Erythroblast (primary cell): ENCODE measurements at regions not wholly inside any gene's neighbourhood (a gene's known extent, or its start where the extent isn't known, plus 50 kb on each side); places are given as distances from the start of the nearest gene placed in this dataset.
"Not testable (repeated sequence)": the region's sequence is repeated elsewhere in the genome, so short reads cannot be mapped to it uniquely, and the experiment has no call there.

Source experiments
- DNase-seq, 2 experiments: peaks; one replicate each; lab custom pipeline; 2025; lab: John Stamatoyannopoulos, UW
- GATA1 ChIP-seq: IDR thresholded peaks from 2 replicates; pipeline ENCODE4 v1.6.1; 2011; ENCODE audit warnings: low read depth, mild to moderate bottlenecking, control low read depth, low read length, moderate library complexity
- POLR2A ChIP-seq: IDR thresholded peaks from 2 replicates; pipeline ENCODE4 v1.6.1; 2011; ENCODE audit warnings: mild to moderate bottlenecking, low read length

DNA sequence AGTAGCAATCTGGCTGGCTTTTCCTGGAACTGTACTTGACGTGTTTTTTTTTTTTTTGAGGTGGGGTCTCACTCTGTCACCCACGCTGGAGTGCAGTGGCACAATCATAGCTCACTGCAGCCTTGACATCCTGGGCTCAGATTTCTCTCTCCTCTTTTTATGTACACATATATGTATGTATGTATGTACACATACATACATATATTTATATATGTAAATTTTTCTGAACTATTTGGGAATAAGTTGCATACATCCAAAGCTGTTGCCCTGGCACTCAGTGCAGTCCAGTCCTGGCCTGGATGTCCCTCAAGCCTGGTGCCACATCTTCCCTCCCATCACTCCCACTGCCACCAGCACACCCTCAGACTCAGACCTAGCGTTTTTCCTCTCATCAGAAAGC, 89.0 kb upstream of the SHISA3 start:
- no peak for DNase-seq
- TF ChIP-seq POLR2A (no peak), GATA1 (no peak)

DNA sequence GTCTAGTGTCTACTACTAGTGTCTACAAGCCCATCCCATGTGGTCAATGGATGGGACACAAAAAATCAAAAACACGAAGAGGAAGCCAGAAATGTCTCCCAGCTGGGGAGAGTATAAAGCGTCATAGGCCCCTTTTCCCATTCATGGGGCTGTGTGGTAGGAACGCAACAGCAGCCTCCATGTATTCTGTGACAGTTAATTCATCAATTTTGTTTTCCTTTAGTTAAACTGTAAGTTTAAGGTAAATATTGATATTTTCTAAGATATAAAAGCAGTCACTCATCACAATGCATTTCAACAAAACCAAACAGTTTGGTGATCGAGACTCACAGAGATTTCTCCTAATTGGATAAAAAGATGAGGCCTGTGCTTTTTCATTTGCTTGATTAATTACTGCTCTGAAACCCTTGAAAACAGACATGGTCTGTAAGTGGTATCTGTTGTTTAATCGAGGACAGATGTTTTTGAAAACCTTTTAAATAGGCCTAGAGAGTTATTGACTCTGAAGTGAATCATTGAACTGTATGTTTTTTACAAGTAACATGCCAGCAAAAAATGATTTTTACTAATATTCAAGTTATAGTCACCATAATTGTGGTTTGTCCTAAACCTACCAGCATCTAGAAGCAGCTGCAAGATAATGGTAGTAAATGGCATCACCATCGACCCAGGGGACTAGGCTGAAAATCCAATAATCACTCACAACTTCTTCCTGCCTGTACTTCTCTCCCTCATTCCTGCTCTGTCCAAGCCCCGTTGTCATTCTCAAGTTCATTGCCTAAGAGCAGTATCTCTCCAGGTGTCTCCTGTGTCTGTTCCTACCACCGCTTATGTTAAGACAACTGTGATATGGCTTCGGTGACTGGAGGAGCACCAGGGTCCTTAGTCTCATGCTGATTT, 87.7 kb upstream of the SHISA3 start:
- no peak for DNase-seq
- TF ChIP-seq GATA1: no peak
- no peak for TF ChIP-seq POLR2A

DNA sequence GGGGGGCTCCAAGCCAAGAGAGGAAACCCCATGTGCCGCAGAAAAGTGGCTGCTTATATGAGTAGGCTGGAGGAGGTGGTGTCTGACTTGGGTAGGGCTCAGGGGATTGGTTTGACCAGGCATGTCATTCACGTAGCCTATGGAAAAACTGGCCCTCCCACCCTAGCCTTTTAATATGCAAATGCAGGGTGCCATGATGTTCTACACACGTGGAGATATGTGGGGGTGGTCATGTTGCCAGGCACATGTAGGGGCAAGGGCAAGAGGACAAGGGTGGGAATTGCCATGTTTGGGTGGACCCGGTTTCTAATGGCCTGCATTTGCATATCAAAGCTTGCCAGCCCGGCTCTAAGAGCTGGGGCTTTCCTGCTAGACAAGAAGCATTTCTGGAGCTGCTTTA, 86.9 kb upstream of the SHISA3 start:
- TF ChIP-seq POLR2A: no peak
- no peak for TF ChIP-seq GATA1
- peak in 1 of 2 experiments; percentile 16 for DNase-seq

DNA sequence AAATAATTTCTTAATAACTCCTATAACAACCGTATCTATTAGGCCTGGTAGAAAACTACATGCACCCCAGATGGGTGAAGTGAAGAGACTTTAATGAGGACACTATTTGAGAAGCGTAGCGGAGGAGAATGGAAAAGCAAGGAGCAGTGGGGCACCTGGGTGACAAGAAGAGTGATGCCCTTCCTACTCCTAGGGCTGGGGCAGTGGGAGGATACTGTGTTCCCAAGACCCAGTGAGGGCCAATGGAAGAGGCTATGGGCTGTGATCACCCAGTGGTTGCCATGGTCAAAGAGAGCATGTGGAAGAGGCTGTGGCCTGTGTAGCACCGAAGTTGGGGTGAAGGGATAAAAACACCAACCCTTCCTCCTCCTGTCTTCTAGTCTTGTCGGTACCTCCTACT, 86.5 kb upstream of the SHISA3 start:
- DNase-seq: no peak
- TF ChIP-seq POLR2A: no peak
- TF ChIP-seq GATA1: no peak

DNA sequence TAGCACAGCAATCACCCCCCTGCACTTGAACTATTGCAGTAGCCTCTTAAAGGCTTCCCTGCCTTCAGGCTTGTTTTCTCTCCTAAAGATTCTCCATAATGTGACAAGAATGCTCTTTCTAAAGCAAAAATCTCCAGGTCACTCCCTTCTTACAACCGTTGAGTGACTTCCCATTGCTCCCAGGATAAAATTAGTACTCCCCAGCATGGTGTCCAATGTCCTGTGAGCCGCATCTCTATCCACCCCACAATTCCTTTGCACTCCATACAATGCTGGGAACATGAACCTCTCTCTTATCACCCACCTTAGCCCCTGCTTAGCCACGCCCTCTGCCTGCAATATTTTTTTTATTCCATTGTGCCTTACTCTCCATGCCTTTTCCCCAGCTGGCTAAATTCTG, 85.7 kb upstream of the SHISA3 start:
- DNase-seq: no peak
- TF ChIP-seq POLR2A (no peak), GATA1 (no peak)

DNA sequence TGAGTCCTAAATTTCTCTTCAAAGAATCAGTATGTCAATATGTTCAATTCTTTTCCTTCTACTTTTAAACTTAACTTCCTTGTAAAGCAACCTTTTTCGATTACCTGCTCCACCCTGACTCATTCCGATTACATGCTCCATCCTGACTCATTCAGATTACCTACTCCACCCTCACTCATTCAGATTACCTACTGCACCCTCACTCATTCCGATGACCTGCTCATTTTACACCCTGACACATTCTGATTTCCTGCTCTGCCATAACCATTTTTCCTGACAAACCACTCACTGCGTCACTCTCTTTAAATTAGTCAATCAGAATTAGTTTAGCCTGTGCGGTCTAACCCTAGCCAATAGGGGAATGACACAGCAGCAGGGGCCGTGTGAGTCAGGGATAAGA, 83.9 kb upstream of the SHISA3 start:
- DNase-seq: not testable (repeated sequence)

DNA sequence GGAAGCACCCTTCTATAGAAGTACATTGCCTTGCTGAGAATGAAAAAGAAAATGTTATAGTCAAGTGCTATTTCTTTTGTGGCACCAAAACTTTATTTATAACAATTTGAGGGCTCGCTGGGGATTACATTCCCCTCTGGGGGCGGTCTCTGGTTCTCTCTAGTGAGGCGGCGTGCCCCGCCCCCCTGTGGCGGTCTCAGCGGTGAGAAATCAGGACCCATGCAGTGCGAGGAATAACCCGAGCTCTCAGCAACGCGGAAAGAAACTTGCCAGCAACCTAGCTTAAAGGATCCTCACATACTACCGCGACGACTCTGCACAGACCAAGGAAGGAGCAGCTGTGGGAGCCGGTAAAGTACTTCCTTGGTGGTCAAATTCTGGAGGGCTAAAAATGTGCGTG, 83.4 kb upstream of the SHISA3 start:
- DNase-seq: no peak
- no peak for TF ChIP-seq GATA1

DNA sequence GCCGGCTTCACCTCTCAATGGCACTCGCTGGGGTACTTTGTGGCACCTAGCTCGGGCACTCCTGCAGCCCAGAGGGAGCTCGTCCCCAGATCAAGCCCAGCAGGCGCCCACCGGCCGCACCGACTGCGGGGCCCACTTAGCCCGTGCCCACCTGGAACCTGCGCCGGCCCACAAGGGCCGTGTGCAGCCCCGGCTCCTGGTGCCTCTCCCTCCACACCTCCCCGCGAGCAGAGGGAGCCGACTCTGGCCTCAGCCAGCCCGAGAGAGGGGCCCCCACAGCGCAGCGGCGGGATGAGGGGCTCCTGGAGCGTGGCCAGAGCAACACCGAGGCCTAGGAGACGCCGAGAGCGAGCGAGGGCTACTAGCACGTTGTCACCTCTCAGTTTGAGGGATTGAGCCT, 82.1 kb upstream of the SHISA3 start:
- TF ChIP-seq POLR2A: no peak
- no peak for TF ChIP-seq GATA1
- no peak for DNase-seq

DNA sequence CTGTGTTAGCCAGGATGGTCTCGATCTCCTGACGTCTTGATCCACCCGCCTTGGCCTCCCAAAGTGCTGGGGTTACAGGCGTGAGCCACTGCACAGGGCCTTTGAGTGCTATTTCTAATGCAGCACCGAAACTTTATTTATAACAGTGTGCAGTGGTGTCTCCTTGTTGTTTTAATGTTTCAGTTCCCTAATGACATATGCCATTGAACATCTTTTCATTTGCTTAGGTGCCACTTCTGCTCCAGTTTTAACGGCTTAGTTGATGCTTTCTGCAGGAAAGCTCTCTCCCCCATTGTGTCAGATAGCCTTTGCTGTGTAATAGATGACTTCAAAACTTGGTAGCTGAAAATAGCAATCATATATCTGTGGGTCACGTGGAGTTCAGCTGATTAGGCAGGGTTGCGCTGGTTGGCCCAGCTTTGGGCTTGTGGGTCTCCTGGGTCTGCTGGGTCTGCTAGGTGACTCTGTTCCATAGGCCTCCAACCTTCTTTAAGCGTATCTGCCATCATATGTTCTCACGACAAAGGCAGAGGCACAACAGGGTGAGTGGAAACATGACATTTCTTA, 76.4 kb upstream of the SHISA3 start:
- DNase-seq: no peak
- TF ChIP-seq POLR2A: no peak
- no peak for TF ChIP-seq GATA1

DNA sequence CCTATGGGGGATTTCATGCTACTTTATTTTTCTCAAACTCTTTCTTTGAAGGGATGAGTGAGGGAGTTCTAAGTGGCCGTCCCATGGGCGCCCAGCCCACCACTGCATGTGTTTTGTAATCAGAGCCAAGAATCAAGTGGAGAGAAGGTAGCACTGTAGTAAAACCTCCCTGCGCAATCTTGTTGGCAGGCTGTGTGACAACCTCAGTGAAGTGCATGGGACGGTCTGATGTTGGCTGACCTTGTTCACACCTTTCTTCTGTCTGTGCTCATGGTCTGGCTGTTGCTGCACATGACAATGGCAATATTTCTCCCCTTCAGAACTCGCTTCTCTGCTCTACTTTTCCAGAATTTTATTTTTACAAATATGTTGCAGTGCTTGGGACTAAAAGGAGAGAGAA, 71.2 kb upstream of the SHISA3 start:
- DNase-seq: no peak
- TF ChIP-seq POLR2A: no peak
- TF ChIP-seq GATA1: no peak

DNA sequence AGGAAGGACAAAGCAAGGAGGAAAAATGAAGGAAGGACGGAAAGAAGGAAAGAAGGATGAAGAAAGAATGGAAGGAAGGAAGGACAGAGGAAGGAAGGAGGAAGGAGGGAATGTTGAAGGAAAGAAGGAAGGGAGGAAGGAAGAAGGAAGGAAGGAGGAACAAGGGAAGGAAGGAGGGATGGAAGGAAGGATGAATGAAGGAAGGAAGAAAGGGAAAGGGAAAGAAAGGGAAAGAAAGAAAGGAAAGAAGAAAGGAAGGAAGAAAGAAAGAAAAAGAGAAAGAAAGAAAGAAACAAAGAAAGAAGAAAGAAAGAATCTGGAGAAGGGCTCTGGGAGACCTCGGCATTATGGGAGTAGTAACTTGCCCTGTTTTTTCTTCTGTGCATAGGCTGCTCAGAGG, 70.8 kb upstream of the SHISA3 start:
- no peak for TF ChIP-seq POLR2A
- no peak for TF ChIP-seq GATA1
- DNase-seq: no peak

DNA sequence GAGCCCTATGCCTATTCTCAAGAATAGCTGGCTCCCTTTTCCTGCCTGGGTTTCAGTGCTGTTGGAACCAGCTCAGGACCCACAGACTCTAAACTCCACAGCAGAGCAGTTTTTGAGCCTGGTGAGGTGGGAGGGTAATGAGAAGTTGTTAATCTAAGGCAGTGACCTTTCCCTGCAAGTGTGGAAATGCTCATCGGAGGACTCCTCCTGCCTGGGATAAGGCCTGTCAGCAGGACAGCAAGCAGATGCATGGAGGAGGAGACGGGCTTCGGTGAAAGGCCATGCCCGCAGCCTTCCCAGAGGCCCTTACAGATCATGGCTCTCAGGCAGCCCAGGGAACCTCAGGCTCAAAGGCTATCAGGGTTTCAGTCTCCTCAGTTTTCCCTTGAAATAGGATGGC, 70.0 kb upstream of the SHISA3 start:
- DNase-seq: no peak

DNA sequence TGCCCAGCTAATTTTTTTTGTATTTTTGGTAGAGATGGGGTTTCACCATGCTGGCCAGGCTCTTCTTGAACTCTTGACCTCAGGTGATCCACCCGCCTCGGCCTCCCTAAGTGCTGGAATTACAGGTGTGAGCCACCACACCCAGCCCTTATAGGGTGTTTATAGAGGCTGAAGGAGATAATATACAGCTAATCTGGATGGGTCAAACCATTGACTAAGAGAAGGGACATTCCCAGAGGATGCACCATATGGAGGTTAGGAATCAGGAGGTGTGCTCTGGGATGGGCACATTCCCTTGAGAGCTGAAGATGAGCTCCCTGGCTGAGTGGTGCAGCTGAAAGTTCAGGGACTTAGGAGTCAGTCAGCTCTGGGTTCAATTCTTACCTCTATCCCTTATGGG, 68.3 kb upstream of the SHISA3 start:
- TF ChIP-seq GATA1: no peak
- TF ChIP-seq POLR2A: no peak
- no peak for DNase-seq

More for the DNA sequence above, 70.0 kb upstream of the SHISA3 start:
- TF ChIP-seq GATA1 (no peak), POLR2A (no peak)

DNA sequence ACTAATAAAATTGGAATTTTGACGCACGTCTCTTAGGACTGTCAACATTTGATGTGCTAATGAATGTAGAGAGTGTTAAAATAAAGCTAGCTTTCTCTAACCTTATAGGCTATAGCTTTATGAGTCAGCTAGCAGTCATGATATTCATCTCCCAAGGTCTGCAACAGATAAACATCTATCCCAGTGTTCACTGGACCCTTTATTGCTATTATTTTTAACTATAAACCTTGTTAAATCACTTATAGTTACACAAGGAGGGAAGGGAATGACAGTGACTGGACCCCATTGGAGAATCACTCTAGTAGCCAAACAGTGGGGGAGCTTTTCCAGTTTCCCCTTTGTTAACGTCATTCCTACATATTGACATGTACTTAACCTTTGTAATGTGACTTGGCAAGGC, 67.9 kb upstream of the SHISA3 start:
- no peak for DNase-seq
- no peak for TF ChIP-seq POLR2A
- TF ChIP-seq GATA1: no peak
